ENCODE measurements at regions not wholly inside any gene's neighbourhood (a gene's known extent, or its start where the extent isn't known, plus 50 kb on each side); places are given as distances from the start of the nearest gene placed in this dataset.

GRCh38 chr3:43783987-43784639, 93.4 kb downstream of the ABHD5 start:
- DNase-seq, result no peak

GRCh38 chr3:43784640-43785011, 93.9 kb downstream of the ABHD5 start:
- no peak for DNase-seq

- no peak for DNase-seq
Measured at GRCh38 chr3:43785551-43785950, 94.8 kb downstream of the ABHD5 start.

GRCh38 chr3:43786102-43786501, 95.4 kb downstream of the ABHD5 start:
- DNase-seq, result no peak

- DNase-seq, result no peak
Measured at GRCh38 chr3:43786526-43787305, 96.0 kb downstream of the ABHD5 start.

GRCh38 chr3:43787330-43787729, 96.6 kb downstream of the ABHD5 start:
- DNase-seq, result no peak

- DNase-seq, result no peak
Measured at GRCh38 chr3:43789028-43789427, 98.3 kb downstream of the ABHD5 start.

- no peak for DNase-seq
Measured at GRCh38 chr3:43790060-43790459, 99.3 kb downstream of the ABHD5 start.

- DNase-seq, result no peak
Measured at GRCh38 chr3:43790476-43790875, 99.7 kb downstream of the ABHD5 start.

GRCh38 chr3:43791246-43791645, 100.5 kb downstream of the ABHD5 start:
- DNase-seq, result no peak

- DNase-seq, result no peak
Measured at GRCh38 chr3:43792904-43793303, 102.2 kb downstream of the ABHD5 start.

- no peak for DNase-seq
Measured at GRCh38 chr3:43793648-43794372, 103.1 kb downstream of the ABHD5 start.

- no peak for DNase-seq
Measured at GRCh38 chr3:43794776-43795175, 104.0 kb downstream of the ABHD5 start.

- DNase-seq, result no peak
Measured at GRCh38 chr3:43795491-43795890, 104.8 kb downstream of the ABHD5 start.

GRCh38 chr3:43796041-43796596, 105.4 kb downstream of the ABHD5 start:
- no peak for DNase-seq

- DNase-seq, result no peak
Measured at GRCh38 chr3:43797794-43798193, 107.1 kb downstream of the ABHD5 start.

GRCh38 chr3:43810797-43811196, 120.1 kb downstream of the ABHD5 start:
- no peak for DNase-seq

GRCh38 chr3:43814461-43814860, 123.7 kb downstream of the ABHD5 start:
- DNase-seq, result no peak

GRCh38 chr3:43816372-43816771, 125.6 kb downstream of the ABHD5 start:
- no peak for DNase-seq

GRCh38 chr3:43817064-43817463, 126.3 kb downstream of the ABHD5 start:
- DNase-seq, result no peak

GRCh38 chr3:43817825-43818224, 127.1 kb downstream of the ABHD5 start:
- DNase-seq, result no peak

GRCh38 chr3:43818229-43818628, 127.5 kb downstream of the ABHD5 start:
- DNase-seq, result no peak

GRCh38 chr3:43838009-43838758, 147.4 kb downstream of the ABHD5 start:
- DNase-seq, result no peak

Data from hippocampal formation (tissue), 2 donors.